PC-3 (cell line): ENCODE measurements at regions not wholly inside any gene's neighbourhood (a gene's known extent, or its start where the extent isn't known, plus 50 kb on each side); places are given as distances from the start of the nearest gene placed in this dataset.

ENCODE experiments used
- ATAC-seq: fragments of 200-7000 bp; cut with Tn5 transposase; 2 replicates; pipeline ENCODE4 v1.9.1; 2020; ENCODE audit warnings: mild to moderate bottlenecking, moderate library complexity
- BruUV-seq: library from RNA; stranded (reverse); fragments of 400-500 nt; replicated peaks from 2 replicates; lab custom pipeline; 2021; lab: Mats Ljungman, UMichigan
- CTCF ChIA-PET: fragments of 300-600 bp; sonication (Branson Sonifier 250); formaldehyde crosslinking; loops from one replicate; lab custom pipeline; 2022; ENCODE audit warnings: antibody characterized with exemption; lab: Charles Lee
- POLR2A ChIA-PET: fragments of 300-600 bp; sonication (Branson Sonifier 250); formaldehyde crosslinking; loops from one replicate; lab custom pipeline; 2022; ENCODE audit warnings: antibody characterized with exemption; ENCODE audit not compliant: unreplicated experiment; lab: Charles Lee
- DNase-seq: peaks from one replicate; pipeline ENCODE4 v3.0.0-alpha.2; 2015
- H2AFZ ChIP-seq: fragments of 300-600 bp; sonication (generic); 2 replicates; pipeline ENCODE4 v1.6.0; 2016; ENCODE audit warnings: antibody characterized with exemption, low read length
- H3F3A ChIP-seq: fragments of 300-600 bp; sonication (generic); one replicate; pipeline ENCODE4 v1.6.0; 2017; ENCODE audit warnings: antibody characterized with exemption, low read length, control low read depth, mild to moderate bottlenecking; ENCODE audit not compliant: unreplicated experiment
- H3K27ac ChIP-seq: fragments of 300-600 bp; sonication (generic); 2 replicates; pipeline ENCODE4 v1.5.1; 2016; ENCODE audit warnings: mild to moderate bottlenecking, low read length
- H3K27me3 ChIP-seq: fragments of 300-600 bp; sonication (generic); 2 replicates; pipeline ENCODE4 v1.6.1; 2016; ENCODE audit warnings: low read length, mixed read lengths
- H3K36me3 ChIP-seq: fragments of 300-600 bp; sonication (generic); 2 replicates; pipeline ENCODE4 v1.6.1; 2016; ENCODE audit warnings: low read depth, mixed run types, low read length, mixed read lengths
- H3K4me1 ChIP-seq: fragments of 300-600 bp; sonication (generic); 2 replicates; pipeline ENCODE4 v1.5.1; 2016; ENCODE audit warnings: low read length; ENCODE audit not compliant: insufficient read depth
- H3K4me2 ChIP-seq: fragments of 300-600 bp; sonication (generic); 2 replicates; pipeline ENCODE4 v1.6.0; 2016; ENCODE audit warnings: low read length
- H3K4me3 ChIP-seq: fragments of 300-600 bp; sonication (generic); 2 replicates; pipeline ENCODE4 v1.5.1; 2016; ENCODE audit warnings: mild to moderate bottlenecking, low read length, mixed read lengths
- H3K79me2 ChIP-seq: fragments of 300-600 bp; sonication (generic); 2 replicates; pipeline ENCODE4 v1.6.1; 2017; ENCODE audit warnings: low read length, mixed read lengths
- H3K9ac ChIP-seq: fragments of 300-600 bp; sonication (generic); 2 replicates; pipeline ENCODE4 v1.6.0; 2016; ENCODE audit warnings: mild to moderate bottlenecking, low read length
- H3K9me2 ChIP-seq: fragments of 300-600 bp; sonication (generic); replicated peaks from 2 replicates; pipeline ENCODE4 v1.6.1; 2016; ENCODE audit warnings: mixed run types, low read length, mixed read lengths
- H3K9me3 ChIP-seq: fragments of 300-600 bp; sonication (generic); 2 replicates; pipeline ENCODE4 v1.6.1; 2016; ENCODE audit warnings: low read length, mixed read lengths
- H4K20me1 ChIP-seq: fragments of 300-600 bp; sonication (generic); 2 replicates; pipeline ENCODE4 v1.6.1; 2016; ENCODE audit warnings: low read length, mixed read lengths
- EZH2 ChIP-seq: fragments of 300-600 bp; sonication (generic); IDR thresholded peaks from one replicate; pipeline ENCODE4 v1.6.1; 2017; ENCODE audit warnings: antibody characterized with exemption, mild to moderate bottlenecking, low read length; ENCODE audit not compliant: unreplicated experiment
- EZH2phosphoT487 ChIP-seq: fragments of 300-600 bp; sonication (generic); IDR thresholded peaks from 2 replicates; pipeline ENCODE4 v1.6.1; 2018; ENCODE audit warnings: mild to moderate bottlenecking, antibody characterized with exemption, low read length, borderline replicate concordance
- intact Hi-C: fragments of 100-400 bp; cut with micrococcal nuclease; formaldehyde crosslinking; loops from 2 replicates; pipeline ENCODE4 v1.9.0; 2023
- TF ChIP-seq, protein P1 (sequence below): fragments of 300-600 bp; sonication (generic); conservative IDR thresholded peaks from 2 replicates; pipeline ENCODE4 v1.5.1; 2017; ENCODE audit warnings: antibody characterized with exemption, low read depth, mild to moderate bottlenecking, low read length

DNA sequence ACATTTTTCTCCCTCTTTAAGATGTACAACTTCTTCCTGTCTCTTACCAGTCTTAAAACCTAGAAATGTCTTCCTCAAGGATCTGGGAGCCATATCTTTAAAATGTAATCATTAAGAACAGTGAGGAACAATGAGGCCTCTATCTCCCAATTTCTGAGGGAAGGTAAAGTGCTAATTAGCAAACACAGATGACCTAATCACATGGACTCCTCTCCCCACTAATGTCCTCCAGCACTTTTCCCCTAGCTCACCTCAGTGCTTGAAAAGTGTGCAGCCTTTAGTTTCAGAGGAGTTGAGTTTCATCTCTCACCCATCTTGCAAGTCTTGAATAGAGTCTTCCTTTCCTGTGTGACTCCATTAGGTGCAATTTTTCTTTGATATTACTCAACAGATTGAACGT, 771.0 kb downstream of the PDCD6IP start:
- Histone ChIP-seq H3K9me2 (no peaks in the 10 kb centered on the region), H3F3A (no peaks in the 10 kb centered on the region), H4K20me1 (no peaks in the 10 kb centered on the region), H3K4me2 (no peak overlapping the region), H3K79me2 (no peaks in the 10 kb centered on the region), H3K9me3 (0 out of 2 replicates have a peak, but pooled peaks cover 8% of the 10 kb centered on the region), H3K4me3 (no peak overlapping the region), H3K9ac (no peak overlapping the region), H3K36me3 (no peaks in the 10 kb centered on the region), H3K27me3 (no peaks in the 10 kb centered on the region), H3K4me1 (no peaks in the 10 kb centered on the region), H3K27ac (no peak overlapping the region), H2AFZ (no peak overlapping the region)
- no peak for ATAC-seq
- POLR2A ChIA-PET, result no interaction called here
- TF ChIP-seq EZH2, result no peak
- TF ChIP-seq EZH2phosphoT487, result no peak
- TF ChIP-seq, protein P1, sequence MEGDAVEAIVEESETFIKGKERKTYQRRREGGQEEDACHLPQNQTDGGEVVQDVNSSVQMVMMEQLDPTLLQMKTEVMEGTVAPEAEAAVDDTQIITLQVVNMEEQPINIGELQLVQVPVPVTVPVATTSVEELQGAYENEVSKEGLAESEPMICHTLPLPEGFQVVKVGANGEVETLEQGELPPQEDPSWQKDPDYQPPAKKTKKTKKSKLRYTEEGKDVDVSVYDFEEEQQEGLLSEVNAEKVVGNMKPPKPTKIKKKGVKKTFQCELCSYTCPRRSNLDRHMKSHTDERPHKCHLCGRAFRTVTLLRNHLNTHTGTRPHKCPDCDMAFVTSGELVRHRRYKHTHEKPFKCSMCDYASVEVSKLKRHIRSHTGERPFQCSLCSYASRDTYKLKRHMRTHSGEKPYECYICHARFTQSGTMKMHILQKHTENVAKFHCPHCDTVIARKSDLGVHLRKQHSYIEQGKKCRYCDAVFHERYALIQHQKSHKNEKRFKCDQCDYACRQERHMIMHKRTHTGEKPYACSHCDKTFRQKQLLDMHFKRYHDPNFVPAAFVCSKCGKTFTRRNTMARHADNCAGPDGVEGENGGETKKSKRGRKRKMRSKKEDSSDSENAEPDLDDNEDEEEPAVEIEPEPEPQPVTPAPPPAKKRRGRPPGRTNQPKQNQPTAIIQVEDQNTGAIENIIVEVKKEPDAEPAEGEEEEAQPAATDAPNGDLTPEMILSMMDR, result no peak
- no peak for DNase-seq
- no TSS peak for BruUV-seq
- CTCF ChIA-PET, result no interaction called here
- intact Hi-C loops, result no loop called here

DNA sequence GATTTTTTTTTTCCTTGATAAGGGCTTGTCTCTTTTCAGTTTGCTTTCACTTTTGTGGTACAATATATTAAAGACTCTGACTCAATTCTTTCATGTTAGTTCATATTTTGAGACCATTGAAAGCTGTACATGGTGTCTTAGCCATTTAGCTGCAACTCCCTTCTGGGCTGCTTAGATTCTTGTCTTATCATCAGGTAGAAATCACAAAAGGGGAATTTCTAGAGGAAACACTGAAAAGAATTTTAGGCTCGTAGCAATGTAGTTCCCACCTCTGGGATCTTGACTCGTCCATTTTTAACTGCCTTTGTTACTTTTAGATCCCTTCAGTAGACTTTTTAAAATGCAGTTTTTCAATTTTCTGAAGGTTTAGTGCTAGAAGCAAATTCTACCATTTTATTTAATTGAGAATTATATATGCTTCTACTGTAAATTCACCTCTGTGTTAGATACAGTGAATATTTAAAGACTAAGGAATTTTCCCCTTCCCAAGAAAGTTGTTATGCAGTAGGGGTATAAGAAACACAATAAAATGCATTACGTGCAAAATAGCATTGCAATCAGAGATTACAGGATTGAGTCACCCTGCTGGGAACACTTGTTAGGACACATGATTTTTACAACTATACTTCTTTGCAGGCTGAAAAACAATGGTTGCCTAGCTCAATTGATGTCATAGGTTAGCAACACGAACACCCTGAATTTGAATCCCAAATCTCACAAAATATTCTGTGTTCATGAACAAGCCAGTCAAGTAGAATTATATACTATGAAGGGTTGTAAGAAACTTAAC, 772.7 kb downstream of the PDCD6IP start:
- Histone ChIP-seq H3K27ac (no peak overlapping the region), H3K9ac (no peak overlapping the region), H3K36me3 (no peaks in the 10 kb centered on the region; the same call in 1 of the 2 replicates), H3K79me2 (no peaks in the 10 kb centered on the region), H3K4me1 (no peaks in the 10 kb centered on the region), H3K4me2 (no peak overlapping the region), H3K27me3 (no peaks in the 10 kb centered on the region), H3K9me3 (peaks cover 10% of the 10 kb centered on the region), H3K4me3 (no peak overlapping the region), H3F3A (no peaks in the 10 kb centered on the region), H4K20me1 (no peaks in the 10 kb centered on the region), H3K9me2 (no peaks in the 10 kb centered on the region), H2AFZ (no peak overlapping the region)
- ChIA-PET POLR2A (no interaction called here), CTCF (no interaction called here)
- intact Hi-C loops, result no loop called here
- no peak for DNase-seq
- BruUV-seq, result no TSS peak
- TF ChIP-seq, protein P1, result no peak
- TF ChIP-seq EZH2, result no peak
- no peak for TF ChIP-seq EZH2phosphoT487
- ATAC-seq, result no peak

DNA sequence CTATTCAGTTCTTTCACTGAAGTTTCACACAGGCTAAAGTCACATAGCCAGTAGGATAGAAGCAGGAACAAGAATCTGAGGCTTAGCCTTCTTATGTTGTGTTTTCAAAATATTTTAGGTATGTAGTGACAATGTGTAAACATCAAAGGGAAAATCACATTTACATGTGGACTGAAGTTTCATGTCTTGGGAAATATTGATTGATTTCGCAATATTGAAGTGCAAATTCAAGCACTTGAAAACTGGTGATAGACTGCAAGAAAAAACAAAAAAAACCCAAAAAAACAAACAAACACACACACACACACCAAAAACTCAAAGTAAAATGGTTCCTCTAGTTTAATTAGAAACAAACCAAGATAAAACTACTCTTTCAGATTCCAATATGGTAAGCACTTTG, 773.3 kb downstream of the PDCD6IP start:
- BruUV-seq, result no TSS peak
- DNase-seq (no peak), ATAC-seq (no peak)
- Histone ChIP-seq H3K9ac (no peak overlapping the region), H3K9me3 (peaks cover 10% of the 10 kb centered on the region), H3K4me2 (no peak overlapping the region), H3K27me3 (no peaks in the 10 kb centered on the region), H4K20me1 (no peaks in the 10 kb centered on the region), H3F3A (no peaks in the 10 kb centered on the region), H3K4me1 (no peaks in the 10 kb centered on the region), H3K4me3 (no peak overlapping the region), H3K79me2 (no peaks in the 10 kb centered on the region), H2AFZ (no peak overlapping the region), H3K9me2 (no peaks in the 10 kb centered on the region), H3K36me3 (no peaks in the 10 kb centered on the region; the same call in 1 of the 2 replicates), H3K27ac (no peak overlapping the region)
- TF ChIP-seq EZH2phosphoT487, result no peak
- no peak for TF ChIP-seq EZH2
- TF ChIP-seq, protein P1, result no peak
- ChIA-PET POLR2A (no interaction called here), CTCF (no interaction called here)
- intact Hi-C loops, result no loop called here
